ENCODE measurements at regions not wholly inside any gene's neighbourhood (a gene's known extent, or its start where the extent isn't known, plus 50 kb on each side); places are given as distances from the start of the nearest gene placed in this dataset.

DNA sequence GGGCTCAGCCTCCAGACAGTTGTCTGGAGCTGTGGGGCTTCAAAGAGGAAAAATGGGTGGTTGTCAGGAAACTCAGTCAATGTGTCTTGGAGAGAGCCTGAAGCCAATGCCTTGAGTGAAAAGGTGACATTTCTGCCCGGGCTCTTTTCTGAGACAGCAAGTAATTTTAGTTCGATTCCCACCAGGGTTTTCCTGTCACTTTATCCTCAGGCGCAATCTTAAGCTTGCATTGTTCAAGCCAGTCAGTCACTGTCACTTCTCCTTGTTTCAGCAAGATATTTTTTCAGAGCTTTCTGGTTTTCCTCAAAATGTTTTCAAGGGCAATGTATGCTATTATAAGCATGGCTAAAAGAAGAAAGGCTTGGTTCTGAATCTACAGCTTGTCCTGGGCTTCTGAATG is 404.7 kb upstream of the SEL1L start:
- no peak overlapping the region for H2AFZ ChIP-seq (ENCODE audit: low read depth, low read length)
- H3K27ac ChIP-seq (ENCODE audit: insufficient read depth, low read depth, low read length) = no peak overlapping the region
- BruUV-seq (replicated peaks) = no TSS peak
- intact Hi-C loops (cut with micrococcal nuclease) = no loop called here
- no peak overlapping the region for H3K4me2 ChIP-seq (ENCODE audit: insufficient read depth, low read length)
- no peak for TF ChIP-seq GATA2 (IDR thresholded peaks at IDR 0.05; ENCODE audit: insufficient read depth, insufficient read length, low read depth, low read length)
- no peak for TF ChIP-seq POLR2A (IDR thresholded peaks at IDR 0.05; ENCODE audit: low read depth, low read length)
- no peak for TF ChIP-seq MYC (IDR thresholded peaks at IDR 0.05; ENCODE audit: low read depth, low read length)
- no peak for TF ChIP-seq POLR2AphosphoS5 (IDR thresholded peaks at IDR 0.05; ENCODE audit: insufficient read depth, low read depth, low read length)
- TF ChIP-seq MAX (IDR thresholded peaks at IDR 0.05; ENCODE audit: insufficient read depth, insufficient read length) = no peak
- no peak overlapping the region for H3K9ac ChIP-seq (replicated peaks; ENCODE audit: extremely low read depth, insufficient read depth, low read length)
- POLR2A ChIA-PET = no interaction called here
- CTCF ChIA-PET = no interaction called here
- H3K27me3 ChIP-seq (ENCODE audit: control insufficient read depth in 2 of 2, insufficient read depth in 2 of 2, low read length in 2 of 2) = no peaks in the 10 kb centered on the region
- dilution Hi-C loops (cut with MboI; ENCODE audit: extremely low pct_ligation_motif_present, low sequenced_read_pairs) = no loop called here
- H3K9me3 ChIP-seq (replicated peaks; ENCODE audit: control insufficient read depth, insufficient read depth, low read length) = no peaks in the 10 kb centered on the region
- H3K9me1 ChIP-seq (replicated peaks; ENCODE audit: control insufficient read depth, extremely low read depth, insufficient read depth, low read length) = no peaks in the 10 kb centered on the region
- no peaks in the 10 kb centered on the region for H3K79me2 ChIP-seq (ENCODE audit: control insufficient read depth, insufficient read depth, low read length)
- no peak for DNase-seq (ENCODE audit: low read depth, low spot score)
- H3K4me1 ChIP-seq (ENCODE audit: control insufficient read depth, extremely low read depth, insufficient read depth, low read length) = no peaks in the 10 kb centered on the region
- no peaks in the 10 kb centered on the region for H3K36me3 ChIP-seq (ENCODE audit: control insufficient read depth in 2 of 2, extremely low read depth in 1 of 2, insufficient read depth in 2 of 2, low read length in 2 of 2)
- no peak for FAIRE-seq
- H4K20me1 ChIP-seq (replicated peaks; ENCODE audit: control insufficient read depth, extremely low read depth, insufficient read depth, low read length) = no peaks in the 10 kb centered on the region
- H3K4me3 ChIP-seq (replicated peaks in 1 of 3; ENCODE audit: insufficient read depth in 1 of 3, low read depth in 1 of 3, low read length in 3 of 3) = no peak overlapping the region

DNA sequence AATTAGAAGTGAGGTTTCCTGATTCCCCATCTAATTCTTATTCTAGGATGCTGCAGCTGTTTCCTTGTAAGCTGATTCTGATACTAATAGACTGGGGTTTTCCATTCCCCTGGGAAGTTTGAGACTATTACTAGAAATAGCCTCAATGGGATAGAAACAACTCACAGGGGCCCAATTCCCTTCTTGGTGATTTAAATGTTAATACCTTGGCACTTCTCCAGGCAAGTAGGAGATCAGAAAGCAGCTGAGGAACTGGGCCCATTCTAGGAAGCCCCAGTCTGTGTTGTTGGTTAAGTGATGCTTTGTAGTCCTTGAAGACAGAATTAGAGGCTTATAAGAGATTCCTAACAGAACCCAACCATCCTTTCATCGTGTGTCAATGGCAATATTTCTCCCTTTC is 407.0 kb upstream of the SEL1L start:
- no TSS peak for BruUV-seq (replicated peaks)
- no peaks in the 10 kb centered on the region for H3K9me1 ChIP-seq (replicated peaks; ENCODE audit: control insufficient read depth, extremely low read depth, insufficient read depth, low read length)
- dilution Hi-C loops (cut with MboI; ENCODE audit: extremely low pct_ligation_motif_present, low sequenced_read_pairs) = no loop called here
- no peaks in the 10 kb centered on the region for H3K4me1 ChIP-seq (ENCODE audit: control insufficient read depth, extremely low read depth, insufficient read depth, low read length)
- H3K4me2 ChIP-seq (ENCODE audit: insufficient read depth, low read length) = no peak overlapping the region
- intact Hi-C loops (cut with micrococcal nuclease) = no loop called here
- ChIA-PET CTCF (no interaction called here), POLR2A (no interaction called here)
- DNase-seq (ENCODE audit: low read depth, low spot score) = no peak
- no peaks in the 10 kb centered on the region for H4K20me1 ChIP-seq (replicated peaks; ENCODE audit: control insufficient read depth, extremely low read depth, insufficient read depth, low read length)
- no peak overlapping the region for H3K4me3 ChIP-seq (replicated peaks in 1 of 3; ENCODE audit: insufficient read depth in 1 of 3, low read depth in 1 of 3, low read length in 3 of 3)
- FAIRE-seq = no peak
- no peak overlapping the region for H3K9ac ChIP-seq (replicated peaks; ENCODE audit: extremely low read depth, insufficient read depth, low read length)
- TF ChIP-seq EZH2 (IDR thresholded peaks at IDR 0.05; ENCODE audit: borderline replicate concordance, low read depth, low read length, severe bottlenecking) (no peak), POLR2AphosphoS5 (IDR thresholded peaks at IDR 0.05; ENCODE audit: insufficient read depth, low read depth, low read length) (no peak), MYC (IDR thresholded peaks at IDR 0.05; ENCODE audit: low read depth, low read length) (no peak), MAX (IDR thresholded peaks at IDR 0.05; ENCODE audit: insufficient read depth, insufficient read length) (no peak), JUN (IDR thresholded peaks at IDR 0.05; ENCODE audit: borderline replicate concordance, insufficient read depth, insufficient read length, low read depth) (no peak), GATA2 (IDR thresholded peaks at IDR 0.05; ENCODE audit: insufficient read depth, insufficient read length, low read depth, low read length) (no peak), POLR2A (IDR thresholded peaks at IDR 0.05; ENCODE audit: low read depth, low read length) (no peak), FOS (IDR thresholded peaks at IDR 0.05; ENCODE audit: borderline replicate concordance, insufficient read depth, low read length) (no peak)
- TF ChIP-seq, protein P1, sequence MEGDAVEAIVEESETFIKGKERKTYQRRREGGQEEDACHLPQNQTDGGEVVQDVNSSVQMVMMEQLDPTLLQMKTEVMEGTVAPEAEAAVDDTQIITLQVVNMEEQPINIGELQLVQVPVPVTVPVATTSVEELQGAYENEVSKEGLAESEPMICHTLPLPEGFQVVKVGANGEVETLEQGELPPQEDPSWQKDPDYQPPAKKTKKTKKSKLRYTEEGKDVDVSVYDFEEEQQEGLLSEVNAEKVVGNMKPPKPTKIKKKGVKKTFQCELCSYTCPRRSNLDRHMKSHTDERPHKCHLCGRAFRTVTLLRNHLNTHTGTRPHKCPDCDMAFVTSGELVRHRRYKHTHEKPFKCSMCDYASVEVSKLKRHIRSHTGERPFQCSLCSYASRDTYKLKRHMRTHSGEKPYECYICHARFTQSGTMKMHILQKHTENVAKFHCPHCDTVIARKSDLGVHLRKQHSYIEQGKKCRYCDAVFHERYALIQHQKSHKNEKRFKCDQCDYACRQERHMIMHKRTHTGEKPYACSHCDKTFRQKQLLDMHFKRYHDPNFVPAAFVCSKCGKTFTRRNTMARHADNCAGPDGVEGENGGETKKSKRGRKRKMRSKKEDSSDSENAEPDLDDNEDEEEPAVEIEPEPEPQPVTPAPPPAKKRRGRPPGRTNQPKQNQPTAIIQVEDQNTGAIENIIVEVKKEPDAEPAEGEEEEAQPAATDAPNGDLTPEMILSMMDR (IDR thresholded peaks at IDR 0.05; ENCODE audit: extremely low read depth in 1 of 2, insufficient read depth in 1 of 2, low read depth in 1 of 2, low read length in 2 of 2) = no peak
- H3K27me3 ChIP-seq (ENCODE audit: control insufficient read depth in 2 of 2, insufficient read depth in 2 of 2, low read length in 2 of 2) = no peaks in the 10 kb centered on the region
- no peaks in the 10 kb centered on the region for H3K79me2 ChIP-seq (ENCODE audit: control insufficient read depth, insufficient read depth, low read length)
- no peaks in the 10 kb centered on the region for H3K9me3 ChIP-seq (replicated peaks; ENCODE audit: control insufficient read depth, insufficient read depth, low read length)
- no peaks in the 10 kb centered on the region for H3K36me3 ChIP-seq (ENCODE audit: control insufficient read depth in 2 of 2, extremely low read depth in 1 of 2, insufficient read depth in 2 of 2, low read length in 2 of 2)
- no peak overlapping the region for H2AFZ ChIP-seq (ENCODE audit: low read depth, low read length)
- H3K27ac ChIP-seq (ENCODE audit: insufficient read depth, low read depth, low read length) = no peak overlapping the region
